Panc1 (cell line): ENCODE measurements at regions not wholly inside any gene's neighbourhood (a gene's known extent, or its start where the extent isn't known, plus 50 kb on each side); places are given as distances from the start of the nearest gene placed in this dataset.

Source experiments
- ATAC-seq: fragments of 200-7000 bp; cut with Tn5 transposase; 2 replicates; pipeline ENCODE4 v1.9.1; 2020; ENCODE audit warnings: mild to moderate bottlenecking, moderate library complexity
- BruUV-seq: library from RNA; stranded (reverse); fragments of 400-500 nt; replicated peaks from 2 replicates; lab custom pipeline; 2021; lab: Mats Ljungman, UMichigan
- CTCF ChIA-PET: fragments of 300-600 bp; sonication (Branson Sonifier 250); formaldehyde crosslinking; loops from one replicate; lab custom pipeline; 2022; ENCODE audit warnings: antibody characterized with exemption; lab: Charles Lee
- POLR2A ChIA-PET: fragments of 300-600 bp; sonication (Branson Sonifier 250); formaldehyde crosslinking; loops from one replicate; lab custom pipeline; 2022; ENCODE audit warnings: antibody characterized with exemption; lab: Charles Lee
- DNase-seq: peaks from one replicate; pipeline ENCODE4 v3.0.0-alpha.2; 2010; ENCODE audit warnings: low read depth, low spot score
- H3K27ac ChIP-seq: 2 replicates; pipeline ENCODE4 v1.5.1; 2011; ENCODE audit warnings: mild to moderate bottlenecking, low read length, inconsistent platforms
- H3K27me3 ChIP-seq: fragments of 200-500 bp; sonication (Bioruptor generic); 2 replicates; pipeline ENCODE4 v1.6.0; 2014; ENCODE audit warnings: low read length, inconsistent platforms; ENCODE audit not compliant: control insufficient read depth, insufficient read depth
- H3K36me3 ChIP-seq: fragments of 200-500 bp; sonication (Bioruptor generic); 2 replicates; pipeline ENCODE4 v1.5.1; 2014; ENCODE audit warnings: inconsistent platforms, mild to moderate bottlenecking, low read length, moderate library complexity; ENCODE audit not compliant: control insufficient read depth, insufficient read depth
- H3K4me1 ChIP-seq: 2 replicates; pipeline ENCODE4 v1.5.1; 2011; ENCODE audit warnings: inconsistent platforms, mild to moderate bottlenecking, low read length, moderate library complexity; ENCODE audit not compliant: control insufficient read depth, insufficient read depth
- H3K4me3 ChIP-seq, 2 experiments: 2 replicates each; pipeline ENCODE4 v1.5.1; 2011 to 2012; ENCODE audit warnings: low read depth in 2 of 2, low read length in 2 of 2, mild to moderate bottlenecking in 2 of 2, inconsistent platforms in 1 of 2, moderate library complexity in 1 of 2
- H3K9me3 ChIP-seq: fragments of 200-500 bp; sonication (Bioruptor generic); 2 replicates; pipeline ENCODE4 v1.5.1; 2014; ENCODE audit warnings: low read depth, mild to moderate bottlenecking, inconsistent platforms, low read length, moderate library complexity; ENCODE audit not compliant: control insufficient read depth, insufficient read depth
- CTCF ChIP-seq: fragments of 450-650 bp; IDR thresholded peaks from 2 replicates; pipeline ENCODE4 v1.5.1; 2017; ENCODE audit warnings: mild to moderate bottlenecking
- POLR2AphosphoS5 ChIP-seq: IDR thresholded peaks from 2 replicates; pipeline ENCODE4 v1.6.1; 2012; ENCODE audit warnings: mild to moderate bottlenecking, low read depth, low read length, moderate library complexity
- REST ChIP-seq, 2 experiments: IDR thresholded peaks; 2 replicates each; pipeline ENCODE4 v1.6.1; 2011 to 2012; ENCODE audit warnings: low read depth in 2 of 2, control low read depth in 1 of 2, low read length in 1 of 2, mild to moderate bottlenecking in 1 of 2, moderate library complexity in 1 of 2; ENCODE audit not compliant: insufficient read depth in 1 of 2
- SIN3A ChIP-seq: IDR thresholded peaks from 2 replicates; pipeline ENCODE4 v1.6.1; 2012; ENCODE audit warnings: low read depth, mild to moderate bottlenecking, low read length, moderate library complexity, borderline replicate concordance; ENCODE audit not compliant: insufficient read depth
- TCF7L2 ChIP-seq: IDR thresholded peaks from 2 replicates; pipeline ENCODE4 v1.6.1; 2011; ENCODE audit warnings: mild to moderate bottlenecking, low read depth, low read length, inconsistent platforms
- in situ Hi-C: cut with HindIII; loops from 2 replicates; pipeline ENCODE4 v1.10.0; 2016; ENCODE audit warnings: low sequenced_read_pairs, low pct_unique_long_range_greater_than_20kb
- intact Hi-C: fragments of 100-400 bp; cut with micrococcal nuclease; formaldehyde crosslinking; loops from one replicate; pipeline ENCODE4 v1.10.0; 2022; ENCODE audit not compliant: unreplicated experiment

GRCh38 chr2:173764094-173764493 is 201.1 kb downstream of the SP3 start:
- ATAC-seq (no peak), DNase-seq (no peak)
- no peak for TF ChIP-seq TCF7L2
- TF ChIP-seq REST (IDR thresholded peaks at IDR 0.05; ENCODE audit: insufficient read depth in 1 of 2, low read depth in 2 of 2, low read length in 1 of 2): no peak
- TF ChIP-seq SIN3A: no peak
- TF ChIP-seq CTCF: no peak
- no peak for TF ChIP-seq POLR2AphosphoS5
- no peaks in the 10 kb centered on the region for H3K9me3 ChIP-seq
- no peaks in the 10 kb centered on the region for H3K27me3 ChIP-seq
- CTCF ChIA-PET: no interaction called here
- in situ Hi-C loops: no loop called here
- H3K4me3 ChIP-seq: no peak overlapping the region
- no peaks in the 10 kb centered on the region for H3K36me3 ChIP-seq
- H3K27ac ChIP-seq: no peak overlapping the region
- no TSS peak for BruUV-seq
- POLR2A ChIA-PET: no interaction called here
- H3K4me1 ChIP-seq: no peaks in the 10 kb centered on the region
- intact Hi-C loops: no loop called here

GRCh38 chr2:173766537-173767289 is 198.5 kb downstream of the SP3 start:
- no peak for ATAC-seq
- BruUV-seq: no TSS peak
- intact Hi-C loops: no loop called here
- DNase-seq: no peak
- Histone ChIP-seq H3K27me3 (no peaks in the 10 kb centered on the region), H3K9me3 (no peaks in the 10 kb centered on the region), H3K27ac (no peak overlapping the region), H3K4me1 (no peaks in the 10 kb centered on the region), H3K36me3 (no peaks in the 10 kb centered on the region), H3K4me3 (no peak overlapping the region)
- CTCF ChIA-PET: no interaction called here
- in situ Hi-C loops: no loop called here
- POLR2A ChIA-PET: no interaction called here
- no peak for TF ChIP-seq TCF7L2
- no peak for TF ChIP-seq REST (IDR thresholded peaks at IDR 0.05; ENCODE audit: insufficient read depth in 1 of 2, low read depth in 2 of 2, low read length in 1 of 2)
- TF ChIP-seq POLR2AphosphoS5: no peak
- TF ChIP-seq SIN3A: no peak
- no peak for TF ChIP-seq CTCF
